Esophagus squamous epithelium (tissue), 4 donors: ENCODE measurements at regions not wholly inside any gene's neighbourhood (a gene's known extent, or its start where the extent isn't known, plus 50 kb on each side); places are given as distances from the start of the nearest gene placed in this dataset.

Experiments
- POLR2A ChIP-seq, 4 donors: fragments of 450-650 bp; IDR thresholded peaks; one replicate each; pipeline ENCODE4 v1.6.1; 2017; ENCODE audit warnings: antibody characterized with exemption in 4 of 4, mild to moderate bottlenecking in 4 of 4, moderate library complexity in 3 of 4
- TF ChIP-seq, protein P1 (sequence below), 6 experiments: fragments of 450-650 bp in 4 of 6; fragments of 200-600 bp in 2 of 6; sonication (generic) in 2 of 6; IDR thresholded peaks; one replicate each; pipeline ENCODE4 v1.5.1; 2016 to 2019; ENCODE audit warnings: antibody characterized with exemption in 6 of 6, mild to moderate bottlenecking in 4 of 6, moderate library complexity in 4 of 6

DNA sequence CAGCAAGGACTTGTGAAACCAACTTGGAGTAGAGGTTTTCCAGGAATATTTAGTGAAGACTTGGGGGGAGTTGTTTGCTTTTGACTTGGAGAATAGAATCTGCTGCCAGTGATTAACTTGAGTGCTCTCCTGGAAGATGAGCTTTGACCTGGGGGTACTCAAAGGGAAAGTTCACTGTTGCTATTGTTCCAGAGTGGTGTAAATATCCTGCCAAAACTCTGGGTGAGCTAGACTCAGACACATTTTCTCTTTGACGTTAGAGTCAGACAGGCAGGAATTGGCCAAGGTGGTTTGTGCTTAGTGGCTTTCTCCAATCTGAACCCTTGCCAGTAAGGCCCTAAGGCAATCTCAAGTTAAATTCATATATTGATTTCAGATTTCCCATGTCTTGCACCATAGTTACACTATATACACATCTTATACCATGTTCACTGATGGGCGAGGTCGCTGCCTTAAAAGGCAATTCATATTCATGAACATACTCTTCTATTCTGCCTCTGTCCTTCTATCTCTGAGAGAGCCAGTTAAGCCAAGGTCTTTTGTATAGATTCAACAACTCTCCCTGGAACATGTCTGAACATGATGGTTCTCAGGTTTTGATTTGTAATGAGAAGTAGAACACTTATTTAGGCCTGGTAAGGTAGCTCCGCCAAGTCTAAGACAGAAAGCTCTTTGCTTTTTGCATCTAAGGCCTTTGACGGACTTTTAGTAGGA lies 204.6 kb upstream of the SLC38A2 start:
- TF ChIP-seq, protein P1, sequence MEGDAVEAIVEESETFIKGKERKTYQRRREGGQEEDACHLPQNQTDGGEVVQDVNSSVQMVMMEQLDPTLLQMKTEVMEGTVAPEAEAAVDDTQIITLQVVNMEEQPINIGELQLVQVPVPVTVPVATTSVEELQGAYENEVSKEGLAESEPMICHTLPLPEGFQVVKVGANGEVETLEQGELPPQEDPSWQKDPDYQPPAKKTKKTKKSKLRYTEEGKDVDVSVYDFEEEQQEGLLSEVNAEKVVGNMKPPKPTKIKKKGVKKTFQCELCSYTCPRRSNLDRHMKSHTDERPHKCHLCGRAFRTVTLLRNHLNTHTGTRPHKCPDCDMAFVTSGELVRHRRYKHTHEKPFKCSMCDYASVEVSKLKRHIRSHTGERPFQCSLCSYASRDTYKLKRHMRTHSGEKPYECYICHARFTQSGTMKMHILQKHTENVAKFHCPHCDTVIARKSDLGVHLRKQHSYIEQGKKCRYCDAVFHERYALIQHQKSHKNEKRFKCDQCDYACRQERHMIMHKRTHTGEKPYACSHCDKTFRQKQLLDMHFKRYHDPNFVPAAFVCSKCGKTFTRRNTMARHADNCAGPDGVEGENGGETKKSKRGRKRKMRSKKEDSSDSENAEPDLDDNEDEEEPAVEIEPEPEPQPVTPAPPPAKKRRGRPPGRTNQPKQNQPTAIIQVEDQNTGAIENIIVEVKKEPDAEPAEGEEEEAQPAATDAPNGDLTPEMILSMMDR (IDR thresholded peaks at IDR 0.05): no peak
- TF ChIP-seq POLR2A (IDR thresholded peaks at IDR 0.05): no peak
